Spleen (tissue), 7 donors: ENCODE measurements at regions not wholly inside any gene's neighbourhood (a gene's known extent, or its start where the extent isn't known, plus 50 kb on each side); places are given as distances from the start of the nearest gene placed in this dataset.

Source experiments
- POLR2A ChIP-seq, 3 donors: fragments of 450-650 bp; IDR thresholded peaks; one replicate each; pipeline ENCODE4 v1.5.1; 2017; ENCODE audit warnings: antibody characterized with exemption in 3 of 3, mild to moderate bottlenecking in 1 of 3
- POLR2AphosphoS5 ChIP-seq, 3 donors: sonication (generic); formaldehyde crosslinking; IDR thresholded peaks; one replicate each; pipeline ENCODE4 v1.5.1; 2017; ENCODE audit warnings: antibody characterized with exemption in 3 of 3
- TF ChIP-seq, protein P1 (sequence below), 11 experiments: fragments of 200-600 bp in 7 of 11; fragments of 450-650 bp in 4 of 11; sonication (generic) in 4 of 11; IDR thresholded peaks in 8 of 11; conservative IDR thresholded peaks in 3 of 11; 1 replicate in 7 of 11; 2 replicates in 4 of 11; pipeline versions ENCODE4 v1.4.0 to v1.8.0; 2016 to 2021; ENCODE audit warnings: antibody characterized with exemption in 11 of 11, inconsistent platforms in 4 of 11, mild to moderate bottlenecking in 1 of 11
- donor health status: DM: no; HTN: no; CAD: no; lungs with moderate emphysema.
- donor health status: DM: no; HTN: no; CAD: no.
- donor health status: DM: no; HTN: no; CAD: no.

DNA sequence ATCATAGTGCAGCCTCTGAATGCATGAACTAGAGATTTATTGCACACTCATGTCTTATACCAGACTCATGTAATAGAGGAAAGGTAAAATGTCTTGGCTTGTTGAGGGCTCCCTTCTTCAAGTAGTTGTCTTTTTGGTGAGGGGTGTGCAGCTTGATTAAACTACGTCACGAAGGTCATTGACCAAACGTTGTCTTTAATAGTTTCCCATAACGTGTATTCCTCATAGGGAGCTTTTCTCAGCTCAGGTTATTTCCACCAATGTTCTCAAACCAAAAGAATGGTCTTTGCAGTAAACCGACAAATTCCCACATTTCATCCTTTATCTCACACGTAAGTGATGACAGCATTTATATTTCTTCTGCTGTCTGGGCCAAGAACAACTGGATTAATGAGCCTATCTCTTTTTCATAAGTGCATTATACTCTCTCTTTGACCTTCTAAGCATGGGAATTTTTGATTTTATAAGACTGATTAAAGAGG is 547.7 kb upstream of the ZEB2 start:
- TF ChIP-seq, protein P1, sequence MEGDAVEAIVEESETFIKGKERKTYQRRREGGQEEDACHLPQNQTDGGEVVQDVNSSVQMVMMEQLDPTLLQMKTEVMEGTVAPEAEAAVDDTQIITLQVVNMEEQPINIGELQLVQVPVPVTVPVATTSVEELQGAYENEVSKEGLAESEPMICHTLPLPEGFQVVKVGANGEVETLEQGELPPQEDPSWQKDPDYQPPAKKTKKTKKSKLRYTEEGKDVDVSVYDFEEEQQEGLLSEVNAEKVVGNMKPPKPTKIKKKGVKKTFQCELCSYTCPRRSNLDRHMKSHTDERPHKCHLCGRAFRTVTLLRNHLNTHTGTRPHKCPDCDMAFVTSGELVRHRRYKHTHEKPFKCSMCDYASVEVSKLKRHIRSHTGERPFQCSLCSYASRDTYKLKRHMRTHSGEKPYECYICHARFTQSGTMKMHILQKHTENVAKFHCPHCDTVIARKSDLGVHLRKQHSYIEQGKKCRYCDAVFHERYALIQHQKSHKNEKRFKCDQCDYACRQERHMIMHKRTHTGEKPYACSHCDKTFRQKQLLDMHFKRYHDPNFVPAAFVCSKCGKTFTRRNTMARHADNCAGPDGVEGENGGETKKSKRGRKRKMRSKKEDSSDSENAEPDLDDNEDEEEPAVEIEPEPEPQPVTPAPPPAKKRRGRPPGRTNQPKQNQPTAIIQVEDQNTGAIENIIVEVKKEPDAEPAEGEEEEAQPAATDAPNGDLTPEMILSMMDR (IDR thresholded peaks at IDR 0.05 in 8 of 11, conservative IDR thresholded peaks at IDR 0.05 in 3 of 11) = no peak
- no peak for TF ChIP-seq POLR2A (IDR thresholded peaks at IDR 0.05)
- no peak for TF ChIP-seq POLR2AphosphoS5 (IDR thresholded peaks at IDR 0.05)
